ELF-1 (cell line): ENCODE measurements at regions not wholly inside any gene's neighbourhood (a gene's known extent, or its start where the extent isn't known, plus 50 kb on each side); places are given as distances from the start of the nearest gene placed in this dataset.
"Not testable (repeated sequence)": the region's sequence is repeated elsewhere in the genome, so short reads cannot be mapped to it uniquely, and the experiment has no call there.

Experiments used
- DNase-seq: peaks from one replicate; pipeline ENCODE4 v3.0.0-alpha.2; 2016; ENCODE audit warnings: low read depth, low spot score

DNA sequence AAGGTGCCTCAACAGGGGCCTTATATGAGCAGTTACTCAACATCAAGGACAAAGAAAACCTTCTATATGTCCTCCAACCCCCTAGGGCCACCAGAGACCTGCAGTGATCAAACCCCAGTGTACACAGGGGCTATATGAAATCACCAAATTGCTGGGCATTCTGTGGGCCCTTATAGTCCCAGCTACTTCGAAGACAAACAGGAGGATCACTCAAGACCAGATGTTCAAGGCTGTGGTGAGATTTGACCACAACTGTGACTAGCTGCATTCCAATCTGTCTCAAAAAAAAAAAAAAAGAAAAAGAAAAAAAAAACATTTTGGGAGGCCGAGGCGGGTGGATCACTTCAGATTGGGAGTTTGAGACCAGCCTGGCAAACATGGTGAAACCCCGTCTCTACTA lies 51.0 kb upstream of the PRB2 start:
- DNase-seq, result no peak

DNA sequence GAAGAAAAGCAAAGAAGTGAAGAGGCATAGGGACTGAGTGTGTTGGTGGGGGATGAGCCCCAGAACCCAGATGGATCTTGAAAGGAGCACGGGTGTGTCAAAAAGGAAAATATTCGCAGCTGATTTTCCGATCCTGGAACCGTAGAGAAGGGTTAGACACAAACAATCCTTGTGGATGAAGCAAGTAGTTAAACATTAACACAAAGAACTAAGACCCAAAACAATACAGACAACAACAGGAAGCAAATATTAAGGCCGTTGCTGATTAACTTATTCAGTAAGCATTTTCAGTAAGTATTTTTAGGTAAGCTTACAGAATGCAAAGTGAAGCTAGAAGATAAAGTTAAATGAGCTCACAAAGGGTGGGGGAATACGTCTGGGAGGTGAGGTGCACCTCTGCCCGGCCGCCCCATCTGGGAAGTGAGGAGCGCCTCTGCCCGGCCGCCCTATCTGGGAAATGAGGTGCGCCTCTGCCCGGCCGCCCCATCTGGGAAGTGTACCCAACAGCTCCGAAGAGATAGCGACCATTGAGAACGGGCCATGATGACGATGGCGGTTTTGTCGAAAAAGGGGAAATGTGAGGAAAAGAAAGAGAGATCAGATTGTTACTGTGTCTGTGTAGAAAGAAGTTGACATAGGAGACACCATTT lies 62.8 kb upstream of the PRB2 start:
- DNase-seq, result no peak

DNA sequence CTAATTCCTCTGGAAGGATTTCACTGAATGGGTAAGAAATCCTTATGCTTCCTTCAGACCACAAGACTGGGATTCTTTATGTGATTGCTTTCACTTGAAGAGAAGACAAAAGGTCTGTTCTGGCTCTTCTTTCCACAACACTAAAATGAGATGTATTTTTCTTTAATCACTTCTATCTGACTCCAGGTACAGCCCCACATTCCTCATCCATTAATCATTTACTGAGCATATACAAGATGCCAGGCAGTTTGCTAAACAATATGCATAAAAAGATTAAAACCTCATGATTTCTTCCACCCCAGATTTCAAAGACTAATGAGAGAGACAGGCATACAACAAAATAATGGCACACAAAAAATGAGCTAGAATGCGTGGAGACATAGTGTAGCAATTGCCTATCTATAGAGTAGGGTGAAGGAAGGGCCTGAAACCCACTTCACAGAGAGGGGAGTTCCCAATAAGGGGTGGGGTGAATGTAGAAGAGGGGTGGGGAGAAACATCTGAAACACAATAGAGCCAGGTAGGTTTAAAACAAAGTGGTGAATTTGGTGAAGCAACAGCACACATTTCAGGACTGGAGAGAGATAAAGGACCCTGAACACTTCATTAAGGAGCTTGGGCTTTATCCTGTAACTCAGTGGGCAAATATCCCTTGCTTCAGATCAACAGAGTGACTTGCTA lies 65.1 kb upstream of the PRB2 start:
- DNase-seq, result no peak

DNA sequence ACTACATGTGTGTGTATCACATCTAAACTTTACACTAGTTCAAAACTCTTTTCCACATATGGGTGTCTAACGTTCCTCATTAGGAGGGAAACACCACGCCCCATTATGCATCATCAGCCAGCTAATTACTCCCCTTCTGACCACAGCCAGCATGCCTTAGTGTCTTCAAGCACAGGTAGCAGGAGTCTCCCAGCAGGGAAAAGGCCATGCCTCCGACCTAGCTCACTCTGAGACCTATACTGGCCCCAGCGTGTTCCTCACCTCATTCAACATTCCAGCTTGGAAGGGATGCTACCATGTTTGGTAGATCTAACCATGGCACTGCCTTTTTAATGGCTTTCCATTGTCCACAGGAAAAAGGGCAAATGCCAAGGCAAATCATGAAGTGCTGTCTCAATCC lies 66.1 kb upstream of the PRB2 start:
- no peak for DNase-seq

DNA sequence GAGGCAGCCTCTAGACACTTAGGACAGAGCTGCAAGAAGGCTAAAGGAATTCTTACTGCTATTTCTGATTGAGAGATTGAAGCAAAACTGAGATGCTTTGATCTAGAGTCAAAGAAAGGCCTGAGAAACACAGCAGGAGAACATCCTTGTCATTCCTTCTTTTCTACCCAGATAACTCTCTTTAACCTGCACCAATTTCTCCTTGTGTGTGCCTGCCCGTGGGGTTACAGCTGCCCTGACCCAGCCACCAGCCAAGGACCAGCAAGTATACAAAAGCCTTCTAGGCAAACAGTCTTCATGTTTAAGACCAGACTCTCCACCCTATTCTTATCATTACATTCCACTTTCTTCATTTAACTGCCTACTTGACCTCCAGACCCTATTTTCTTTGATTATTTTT lies 81.7 kb upstream of the PRB2 start:
- DNase-seq, result peak; percentile 37

DNA sequence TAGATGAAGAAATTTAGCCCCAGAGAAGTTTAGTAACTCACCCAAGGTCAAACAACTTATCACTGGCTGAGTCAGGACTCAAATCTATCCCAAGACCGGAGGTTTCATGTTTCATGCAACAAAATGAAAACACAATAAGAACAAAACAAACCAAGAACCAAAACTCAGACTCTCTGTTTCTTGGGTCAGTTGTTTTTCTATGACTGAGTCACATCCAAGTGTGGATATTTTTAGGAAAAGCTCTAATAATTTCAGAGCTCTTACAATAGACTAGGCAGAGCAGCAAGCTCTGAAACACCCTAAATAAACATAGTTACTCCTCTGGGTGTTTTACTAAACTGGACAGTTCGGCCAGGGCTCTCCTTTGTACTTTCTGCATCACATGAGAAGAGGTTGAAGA lies 87.6 kb upstream of the PRB2 start:
- DNase-seq, result no peak

DNA sequence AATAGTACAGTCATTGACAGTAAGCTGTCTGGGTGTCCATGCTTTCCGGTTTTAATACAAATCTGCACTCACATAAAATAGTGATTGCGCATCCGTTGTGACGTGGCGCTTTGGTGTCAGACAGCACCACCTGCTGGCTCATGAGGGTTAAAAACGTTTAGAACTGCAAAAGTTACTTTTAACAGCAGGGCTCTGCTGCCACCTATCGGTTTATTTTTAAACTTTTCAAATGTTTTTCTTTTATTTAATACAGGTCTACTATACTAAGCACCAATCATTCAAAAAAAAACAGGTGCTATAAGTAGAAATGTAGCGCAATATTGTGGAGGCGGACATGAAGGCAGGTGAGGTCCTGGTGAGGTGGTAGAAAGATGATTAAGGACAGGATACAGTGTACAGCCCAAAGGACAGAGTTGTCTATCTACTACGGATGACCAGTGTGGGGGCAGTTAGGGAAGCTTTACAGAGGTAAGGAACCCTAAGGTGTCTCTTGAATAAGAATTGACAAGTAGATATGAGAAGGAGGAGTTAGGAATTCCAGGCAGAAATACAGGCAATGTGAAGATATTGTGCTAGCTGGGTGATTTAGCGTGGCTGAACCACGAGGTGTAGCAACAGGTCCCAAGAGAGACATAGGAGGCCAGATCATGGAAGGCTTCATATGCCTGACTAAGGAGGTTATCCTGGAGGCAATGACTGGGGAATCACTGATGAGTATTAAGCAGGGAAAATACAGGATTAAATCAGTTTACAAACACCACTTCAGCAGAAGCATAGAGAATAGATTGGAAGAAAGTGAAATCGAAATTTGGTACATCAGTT lies 91.5 kb upstream of the PRB2 start:
- DNase-seq, result peak; percentile 72

DNA sequence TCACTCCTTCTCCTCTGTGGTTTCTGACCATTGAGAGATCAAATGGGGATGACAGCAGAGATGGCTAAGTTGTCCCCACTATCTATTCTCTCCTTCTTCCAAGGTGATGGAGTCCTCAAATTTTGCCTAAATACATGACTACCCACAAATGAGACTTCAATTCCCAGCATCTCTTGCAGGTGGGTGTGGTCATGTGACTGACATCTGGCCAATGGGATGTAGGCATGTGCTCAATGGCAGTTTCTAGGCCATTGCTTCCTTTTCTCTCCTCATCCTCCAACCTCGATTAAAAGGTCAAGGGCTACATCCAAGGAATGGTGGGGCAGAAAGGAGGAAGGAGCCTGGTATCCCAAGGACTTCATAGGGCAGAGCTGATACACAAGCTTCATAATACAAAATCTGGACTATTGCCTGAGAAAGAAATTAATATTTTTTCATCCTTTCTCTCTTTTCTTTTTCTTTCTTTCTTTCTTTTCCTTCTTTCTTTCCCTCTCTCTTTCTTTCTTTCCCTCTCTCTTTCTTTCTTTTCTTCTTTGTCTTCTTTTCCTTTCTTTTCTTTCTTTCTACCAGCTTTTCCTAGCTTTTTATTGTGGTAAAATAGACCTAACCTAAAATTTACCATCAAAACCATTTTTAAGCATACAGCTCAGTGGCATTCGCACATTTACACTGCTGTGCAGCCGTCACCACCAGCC lies 100.9 kb upstream of the PRB2 start:
- DNase-seq, result no peak

DNA sequence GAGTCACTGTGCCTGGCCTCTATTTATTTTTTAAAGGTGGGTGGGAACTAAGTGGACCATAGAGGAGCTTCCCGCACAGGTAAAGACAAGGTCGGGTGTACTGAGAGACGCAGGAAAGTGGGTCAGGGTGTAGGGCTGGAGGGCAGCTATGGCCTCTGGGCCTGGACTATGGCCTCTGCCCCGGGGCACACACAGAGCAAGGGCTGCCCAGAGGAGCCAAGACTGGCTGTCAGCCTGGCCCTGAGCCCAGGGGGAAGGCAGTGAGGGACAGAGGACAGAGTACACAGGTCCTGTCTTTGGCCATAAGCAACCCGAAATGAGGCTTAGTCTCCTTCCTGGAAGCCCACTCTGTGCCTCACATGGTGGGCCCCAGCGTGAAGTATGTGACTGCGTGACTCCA lies 102.1 kb upstream of the PRB2 start:
- DNase-seq, result no peak

DNA sequence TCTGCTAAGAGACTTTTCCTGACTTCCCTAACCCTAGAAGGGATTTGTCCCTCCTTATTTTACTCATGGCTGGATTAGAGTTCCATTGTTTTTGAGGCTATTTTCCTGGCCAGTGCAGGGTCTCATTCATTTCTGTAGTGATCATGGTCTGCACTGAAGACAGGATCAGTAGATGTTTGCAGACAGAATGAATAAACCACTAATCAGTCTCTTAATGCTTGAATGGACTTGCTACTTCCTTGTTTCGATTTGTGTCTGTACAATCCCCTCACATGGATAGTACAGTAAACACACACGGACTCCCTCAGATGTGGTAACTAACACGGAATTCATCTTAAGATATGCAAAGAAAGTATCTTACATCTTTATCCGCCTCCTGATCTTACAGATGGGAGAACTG lies 102.6 kb upstream of the PRB2 start:
- no peak for DNase-seq

DNA sequence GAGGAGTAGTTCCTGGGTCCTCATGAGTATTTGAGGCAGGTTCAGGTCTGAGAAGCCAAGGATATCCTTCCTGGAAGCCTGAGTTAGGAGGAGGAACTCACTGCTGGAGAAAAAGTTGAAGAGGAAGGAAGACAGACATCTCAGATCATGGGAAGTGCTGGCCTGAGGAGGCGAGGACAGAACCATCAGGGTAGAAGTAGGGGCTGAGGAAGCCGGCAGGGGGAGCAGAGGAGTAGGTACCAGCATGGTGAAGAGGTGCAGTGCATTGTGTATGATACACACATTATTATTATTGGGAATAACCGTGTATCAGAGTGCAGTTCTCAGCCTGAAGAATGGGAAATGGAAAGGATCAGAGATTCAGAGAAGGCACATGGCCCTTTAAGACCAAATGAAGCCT lies 103.2 kb upstream of the PRB2 start:
- DNase-seq, result not testable (repeated sequence)

DNA sequence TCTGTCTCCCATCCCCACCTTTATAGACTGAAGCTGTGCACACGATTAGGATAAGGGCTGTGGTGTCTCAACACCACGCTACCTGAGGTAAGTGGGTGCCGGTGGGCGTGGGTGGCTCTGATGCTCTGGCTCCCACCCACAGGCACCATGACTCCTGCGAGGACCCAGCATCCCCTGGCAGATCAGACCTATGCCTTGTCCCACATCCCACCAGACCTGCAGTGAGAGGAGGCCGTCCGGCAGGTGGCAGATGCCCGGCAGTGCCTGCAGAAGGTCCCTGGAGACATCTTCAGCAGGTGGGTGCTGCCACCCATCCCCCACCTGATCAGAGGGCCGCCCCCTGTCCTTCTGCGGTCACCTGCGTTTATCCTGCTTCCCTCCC lies 104.4 kb upstream of the PRB2 start:
- no peak for DNase-seq

DNA sequence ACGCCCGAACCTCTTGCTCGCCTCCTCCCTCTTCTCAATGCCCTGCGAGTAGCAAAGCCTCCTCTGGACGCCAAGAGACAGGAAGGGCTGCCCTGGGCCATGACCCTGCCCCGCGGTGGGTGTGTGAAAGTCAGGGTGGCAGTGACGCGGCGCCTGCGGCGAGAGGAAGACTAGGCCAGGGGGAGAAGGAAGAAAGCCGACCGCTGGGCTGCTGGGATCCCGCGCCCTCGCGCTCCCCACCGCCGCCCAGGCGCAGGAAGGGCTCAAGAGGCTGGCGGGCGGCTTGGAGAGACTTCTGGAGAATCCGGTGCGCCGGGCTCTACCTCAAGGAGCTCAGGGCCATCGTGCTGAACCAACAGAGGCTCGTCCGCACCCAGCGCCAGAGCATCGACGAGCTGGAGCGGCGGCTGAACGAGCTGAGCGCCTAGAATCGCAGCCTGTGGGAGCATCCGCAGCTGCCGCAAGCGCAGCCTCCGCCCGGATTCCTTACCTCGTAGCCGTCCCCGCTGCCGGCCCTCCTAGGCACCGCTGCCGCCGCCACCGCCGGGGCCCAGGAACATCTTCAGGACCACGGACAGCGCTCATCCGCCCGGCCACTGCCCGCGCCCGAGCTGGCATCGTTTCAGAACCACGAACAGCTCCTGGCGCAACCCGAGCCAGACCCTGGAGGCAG lies 105.0 kb upstream of the PRB2 start:
- DNase-seq, result peak; percentile 97

DNA sequence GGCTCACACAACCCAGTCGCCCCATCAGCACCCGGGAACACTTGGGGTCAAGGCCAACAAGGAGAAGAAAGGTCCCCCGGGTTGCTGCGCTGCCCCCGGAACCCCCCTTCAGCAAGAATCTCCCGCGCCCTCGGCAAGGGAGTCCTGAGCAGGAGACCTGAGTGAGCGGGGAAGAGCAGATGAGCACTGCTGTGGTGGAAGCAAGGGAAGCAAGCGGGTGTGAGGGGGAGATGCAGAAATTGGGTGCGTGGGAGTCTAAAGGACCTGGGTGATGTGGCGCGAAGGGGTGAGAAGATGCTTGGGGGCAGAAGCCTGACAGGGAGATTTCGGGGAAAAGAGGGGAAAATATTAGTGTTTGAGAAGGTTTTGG lies 105.5 kb upstream of the PRB2 start:
- DNase-seq, result no peak

DNA sequence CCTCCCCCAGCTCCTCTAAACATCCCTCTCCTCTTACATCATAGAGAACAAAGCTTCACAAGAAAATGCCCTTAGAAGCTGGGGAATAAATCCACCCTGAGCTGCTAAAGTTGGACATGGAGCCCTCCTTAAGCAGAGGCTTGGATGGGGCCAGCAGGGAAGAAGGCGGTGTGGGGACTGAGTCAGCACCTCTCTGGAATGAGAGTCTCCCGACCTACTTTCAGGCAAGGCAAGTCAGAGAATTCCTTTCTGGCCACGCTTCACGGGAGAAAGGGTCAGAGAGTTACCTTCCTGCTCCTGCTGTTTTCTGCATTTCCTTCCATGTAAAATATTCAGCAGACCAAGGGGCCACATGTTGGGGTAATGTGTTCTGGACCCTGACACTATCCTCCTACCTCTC lies 113.3 kb upstream of the PRB2 start:
- DNase-seq, result no peak

DNA sequence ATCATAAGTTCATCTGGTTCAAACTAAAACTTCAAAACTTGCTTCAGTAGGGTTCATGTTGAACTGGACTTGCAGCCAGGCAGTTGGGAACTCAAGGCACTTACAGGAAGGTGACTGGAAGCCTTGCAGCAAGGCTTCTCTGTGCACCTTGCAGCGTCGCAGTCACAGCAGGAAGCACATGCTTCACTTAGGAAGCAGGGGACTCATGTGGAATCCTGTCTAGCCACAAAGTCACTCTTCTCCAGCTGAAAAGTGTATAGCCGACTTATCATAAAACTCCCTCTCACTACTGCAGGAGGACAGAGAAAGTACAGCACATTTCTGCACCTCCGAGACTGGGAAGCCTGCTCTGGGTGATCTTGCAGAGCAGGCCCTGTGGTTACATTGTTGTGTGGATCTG lies 114.0 kb upstream of the PRB2 start:
- no peak for DNase-seq

DNA sequence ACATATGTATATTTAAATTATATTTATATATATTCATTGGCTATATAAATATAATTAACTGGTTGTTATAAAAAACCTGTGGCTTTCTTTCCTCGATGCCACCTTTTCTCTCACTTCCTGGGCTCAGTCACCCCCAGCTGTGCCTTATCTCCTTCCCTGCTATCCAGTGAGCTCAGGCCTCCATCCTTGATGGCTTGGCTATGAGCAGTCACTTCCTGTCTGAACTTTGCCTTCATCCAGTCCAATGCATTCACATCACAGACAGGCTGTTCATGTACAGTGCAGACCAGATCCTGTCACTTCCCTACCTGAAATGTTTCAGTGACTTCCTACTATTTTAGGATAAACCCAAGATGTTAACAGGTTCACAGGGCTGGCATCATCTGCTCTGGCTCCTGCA lies 115.3 kb upstream of the PRB2 start:
- no peak for DNase-seq

DNA sequence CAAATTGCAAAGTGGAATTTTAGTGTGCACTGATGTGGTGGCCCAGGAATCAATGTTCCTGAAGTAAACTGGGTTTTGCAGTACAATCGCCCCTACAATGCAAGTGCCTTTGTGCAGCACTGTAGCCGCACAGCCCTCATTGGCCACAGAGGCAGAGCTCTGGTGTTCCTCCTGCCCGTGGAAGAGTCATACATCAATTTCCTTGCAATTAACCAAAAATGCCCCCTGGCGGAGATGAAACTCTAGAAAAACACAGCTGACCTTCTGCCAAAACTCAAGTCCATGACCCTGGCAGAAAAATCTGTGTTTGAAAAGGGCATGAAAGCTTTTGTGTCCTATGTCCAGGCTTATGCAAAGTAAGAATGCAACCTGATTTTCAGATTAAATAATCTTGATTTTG lies 117.9 kb upstream of the PRB2 start:
- no peak for DNase-seq

DNA sequence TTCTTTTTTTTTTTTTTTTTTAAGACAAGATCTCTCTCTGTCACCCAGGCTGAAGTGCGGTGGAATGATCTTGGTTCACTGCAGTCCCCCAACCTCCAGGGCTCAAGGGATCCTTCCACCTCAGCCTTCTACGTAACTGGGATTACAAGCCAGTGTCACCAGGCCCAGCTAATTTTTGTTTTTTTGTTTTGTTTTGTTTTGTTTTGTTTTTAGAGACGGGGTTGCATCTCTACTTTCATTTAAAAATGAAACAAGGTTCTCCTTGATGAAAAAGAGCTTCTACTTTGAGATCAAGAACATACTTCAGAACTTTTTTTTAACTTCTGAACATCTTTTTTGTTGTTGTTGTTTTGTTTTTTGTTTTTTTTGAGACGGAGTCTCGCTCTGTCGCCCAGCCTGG lies 121.7 kb upstream of the PRB2 start:
- DNase-seq, result no peak

DNA sequence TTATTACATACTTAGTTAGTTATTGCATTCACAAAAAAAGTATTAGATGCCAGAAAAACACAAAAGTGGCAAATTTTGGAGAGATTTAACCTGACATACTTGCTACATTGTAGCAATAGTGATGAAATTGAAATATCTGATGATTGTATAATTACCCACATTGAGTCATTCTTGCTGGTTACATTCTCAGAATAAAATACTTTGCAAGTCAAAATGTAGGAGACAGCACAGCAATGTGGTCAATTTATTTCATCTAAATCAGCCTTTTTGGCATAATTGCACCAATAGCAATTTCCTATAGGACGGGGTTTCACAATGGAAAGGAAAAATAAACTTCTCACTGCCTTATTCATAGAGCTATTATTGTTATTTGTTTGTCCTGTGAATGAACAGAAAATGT lies 125.0 kb upstream of the ETV6 start:
- no peak for DNase-seq

DNA sequence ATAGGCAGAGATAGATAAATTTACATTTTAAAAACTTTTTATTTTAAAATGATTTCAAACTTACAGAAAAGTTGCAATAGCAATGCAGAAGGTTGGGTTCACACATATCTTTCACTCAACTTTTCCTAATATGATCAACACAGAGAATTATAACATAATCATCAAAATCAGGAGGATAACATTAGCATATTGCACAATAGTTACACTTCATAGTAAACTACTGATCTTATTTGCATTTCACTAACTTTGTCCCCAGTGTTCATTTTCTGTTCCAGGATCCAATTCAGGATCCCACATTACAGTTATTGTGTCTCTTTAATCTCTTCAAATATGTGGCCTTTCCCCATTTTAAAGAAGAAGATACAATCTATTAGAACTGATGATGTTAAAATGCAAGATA lies 115.4 kb upstream of the ETV6 start:
- no peak for DNase-seq

DNA sequence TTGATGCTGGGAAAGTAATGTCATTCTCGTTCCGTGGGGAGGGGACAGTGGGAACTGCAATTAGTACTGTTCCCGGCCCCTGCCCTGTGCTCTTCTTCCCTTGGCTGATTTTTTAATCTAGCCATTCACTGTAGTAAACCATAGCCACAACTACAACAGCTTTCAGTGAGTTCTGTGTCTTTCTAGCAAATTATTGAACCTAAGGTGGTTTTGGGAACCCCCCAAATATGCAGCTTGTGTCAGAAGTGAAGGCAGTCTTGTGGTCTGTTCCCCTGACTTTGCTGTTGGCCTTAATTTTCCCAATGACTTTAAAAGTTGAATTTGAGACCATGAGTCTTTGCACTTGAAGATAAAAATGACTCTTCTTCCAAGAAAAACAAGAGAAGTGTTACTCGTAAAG lies 114.3 kb upstream of the ETV6 start:
- no peak for DNase-seq
